Hematopoietic multipotent progenitor cell (in vitro differentiated cells): ENCODE measurements at regions not wholly inside any gene's neighbourhood (a gene's known extent, or its start where the extent isn't known, plus 50 kb on each side); places are given as distances from the start of the nearest gene placed in this dataset.
"Not testable (repeated sequence)": the region's sequence is repeated elsewhere in the genome, so short reads cannot be mapped to it uniquely, and the experiment has no call there.

ENCODE experiments used
- DNase-seq, 3 donors: peaks; one replicate each; pipeline ENCODE4 v3.0.0-alpha.2; 2011 to 2015; ENCODE audit warnings: low read depth in 2 of 3, low spot score in 2 of 3

- no peak for DNase-seq
Observed at GRCh38 chr4:66489783-66490452, 819.6 kb upstream of the EPHA5 start.

DNA sequence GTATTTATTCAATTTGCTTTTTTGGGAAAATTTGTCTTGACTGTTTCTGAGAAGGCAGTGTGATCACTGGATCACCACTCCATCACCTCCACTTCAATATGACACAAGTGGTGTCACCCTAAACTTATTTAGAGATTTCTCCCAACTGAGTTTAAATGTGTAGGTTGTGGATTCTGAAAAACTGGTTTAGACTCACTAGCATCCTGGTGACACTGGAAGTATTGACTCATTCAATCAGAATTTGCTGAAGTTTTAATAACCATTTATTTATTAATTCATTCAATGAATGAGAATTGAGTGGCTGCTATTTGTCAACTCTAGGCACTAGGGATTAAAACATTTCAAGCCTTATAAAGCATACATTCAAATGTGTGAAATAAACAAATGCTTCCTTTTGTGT is 819.1 kb upstream of the EPHA5 start:
- DNase-seq: no peak

DNA sequence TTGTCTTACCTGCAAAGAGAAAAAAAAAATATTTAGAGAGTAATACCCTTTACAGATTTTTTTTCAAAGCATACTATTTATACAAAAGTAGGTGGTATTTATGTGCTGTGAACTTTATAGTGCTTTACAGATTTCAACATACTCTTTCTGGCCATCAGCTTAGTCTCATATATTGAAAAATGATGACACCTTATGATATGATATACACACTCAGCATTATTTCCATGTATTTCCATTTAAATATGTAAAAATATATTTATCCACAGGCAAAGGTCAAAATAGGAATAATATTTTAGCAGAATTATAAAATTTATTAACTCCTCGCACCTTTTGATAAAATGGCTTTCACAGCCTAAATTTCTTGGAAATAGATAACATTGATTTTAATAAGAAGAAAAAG is 815.8 kb upstream of the EPHA5 start:
- DNase-seq: no peak

GRCh38 chr4:66482186-66482585 is 811.9 kb upstream of the EPHA5 start:
- no peak for DNase-seq

- DNase-seq: no peak
Observed at GRCh38 chr4:66475596-66475995, 805.3 kb upstream of the EPHA5 start.

DNA sequence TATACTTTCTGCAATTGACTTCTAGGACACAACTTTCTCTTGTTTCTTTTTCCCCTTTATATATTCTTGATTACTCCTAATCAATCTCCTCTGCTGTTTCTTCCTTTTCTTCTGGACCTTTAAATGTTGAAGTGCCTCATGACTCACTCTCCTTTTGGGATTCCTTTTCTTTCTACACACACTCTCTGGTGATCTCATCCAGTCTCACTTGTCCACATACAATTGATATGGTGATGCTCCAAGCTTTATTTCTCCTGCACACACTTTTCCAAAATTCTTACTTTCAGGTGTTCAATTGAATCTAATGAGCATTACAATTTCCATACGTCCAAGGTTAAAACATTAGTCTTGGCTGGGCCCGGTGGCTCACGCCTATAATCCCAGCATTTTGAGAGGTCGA is 794.8 kb upstream of the EPHA5 start:
- no peak for DNase-seq

- not testable (repeated sequence) for DNase-seq
Observed at GRCh38 chr4:66462890-66463289, 792.6 kb upstream of the EPHA5 start.

DNA sequence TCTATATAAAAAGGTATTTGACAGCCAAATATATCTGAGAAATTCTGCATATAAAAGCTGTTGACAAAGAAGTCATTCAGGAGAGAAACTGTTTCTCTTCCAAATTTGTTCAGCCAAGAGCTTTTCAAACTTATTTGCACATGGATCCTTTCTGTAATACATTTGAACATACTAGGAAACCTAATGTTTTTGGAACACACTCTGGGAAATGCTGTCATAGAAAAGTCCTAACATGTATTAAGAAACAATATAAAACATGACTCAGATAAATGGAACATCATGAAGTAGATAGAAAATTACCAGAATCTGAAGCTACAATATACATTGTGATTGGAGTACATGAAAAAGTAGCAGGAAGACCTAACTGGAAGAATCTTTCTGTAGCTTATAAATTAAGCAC is 781.5 kb upstream of the EPHA5 start:
- no peak for DNase-seq

GRCh38 chr4:66443008-66443407 is 772.7 kb upstream of the EPHA5 start:
- DNase-seq: no peak

DNA sequence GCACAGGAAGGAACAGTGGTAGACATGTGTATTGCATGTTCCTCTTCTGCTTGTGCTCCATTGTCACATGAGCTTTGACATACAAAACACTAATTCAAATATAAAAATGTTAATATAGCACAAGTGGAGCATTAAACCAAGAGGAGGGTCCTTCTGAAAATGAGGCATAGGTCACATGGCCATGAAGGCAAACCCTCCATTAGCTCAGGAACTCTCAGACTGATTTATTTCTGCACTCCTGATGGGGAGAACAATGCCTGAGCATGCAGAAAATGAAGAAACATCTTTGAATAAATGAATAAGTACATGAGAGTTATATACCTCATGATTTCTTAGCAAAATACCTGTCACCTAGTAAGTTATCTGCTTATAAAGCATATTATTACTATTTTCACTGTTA is 769.2 kb upstream of the EPHA5 start:
- no peak for DNase-seq

- DNase-seq: no peak
Observed at GRCh38 chr4:66433706-66434105, 763.4 kb upstream of the EPHA5 start.

DNA sequence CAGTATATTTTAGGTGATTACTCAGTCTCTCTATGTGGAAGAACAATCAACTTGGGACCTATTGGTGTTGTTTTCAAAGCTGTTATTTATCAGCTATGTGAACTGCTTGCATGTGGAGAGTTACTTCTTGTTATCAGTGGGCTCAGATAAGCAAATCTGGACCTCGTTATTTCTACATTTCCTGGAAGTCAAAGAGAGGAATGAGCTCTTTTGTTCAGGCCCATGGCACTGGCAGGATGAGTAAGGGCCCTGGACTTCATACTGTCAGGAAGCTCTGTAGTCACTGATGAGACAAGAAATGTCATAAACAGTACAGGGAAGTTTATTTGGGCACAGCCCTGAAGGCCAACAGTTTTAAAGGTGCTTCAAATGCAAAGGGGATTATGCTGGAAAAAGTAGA is 760.6 kb upstream of the EPHA5 start:
- DNase-seq: no peak

DNA sequence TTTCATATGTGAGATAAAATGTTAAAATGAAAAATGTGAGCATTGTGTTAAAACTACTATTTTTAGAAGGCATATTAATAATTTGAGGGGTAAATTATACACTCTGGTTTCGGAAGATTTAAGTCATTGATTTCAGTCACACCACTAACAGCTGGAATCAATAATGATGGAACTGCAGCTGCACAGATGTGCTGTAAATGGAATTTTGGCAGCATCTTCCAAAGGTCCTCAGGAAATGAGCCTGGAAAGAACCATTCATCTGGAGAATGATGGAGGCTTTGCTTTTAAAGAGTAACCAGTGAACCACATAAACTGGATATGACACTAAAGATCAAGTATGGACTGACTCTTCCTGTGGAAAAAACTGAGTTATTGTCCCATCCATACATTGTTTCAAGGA is 759.0 kb upstream of the EPHA5 start:
- DNase-seq: no peak

DNA sequence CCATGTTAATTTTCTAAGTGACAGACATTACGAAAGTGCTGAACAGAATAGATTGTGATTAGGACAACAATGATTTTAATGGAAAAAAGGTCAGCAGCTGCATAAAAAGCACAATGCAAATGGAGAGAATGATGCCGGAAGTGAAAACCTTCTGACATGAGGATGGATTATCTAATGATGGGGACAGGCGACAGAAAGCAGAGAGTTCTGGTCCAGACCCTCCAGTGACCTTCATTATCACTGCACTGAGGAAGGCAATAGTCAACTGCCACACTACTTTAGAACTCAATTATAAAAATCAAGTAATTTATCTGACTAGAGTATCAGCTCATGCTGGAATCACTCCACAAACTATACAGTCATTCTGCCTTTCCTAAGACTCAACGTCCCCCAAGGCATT is 746.1 kb upstream of the EPHA5 start:
- DNase-seq: no peak

- DNase-seq: no peak
Observed at GRCh38 chr4:66404141-66404540, 733.9 kb upstream of the EPHA5 start.

DNA sequence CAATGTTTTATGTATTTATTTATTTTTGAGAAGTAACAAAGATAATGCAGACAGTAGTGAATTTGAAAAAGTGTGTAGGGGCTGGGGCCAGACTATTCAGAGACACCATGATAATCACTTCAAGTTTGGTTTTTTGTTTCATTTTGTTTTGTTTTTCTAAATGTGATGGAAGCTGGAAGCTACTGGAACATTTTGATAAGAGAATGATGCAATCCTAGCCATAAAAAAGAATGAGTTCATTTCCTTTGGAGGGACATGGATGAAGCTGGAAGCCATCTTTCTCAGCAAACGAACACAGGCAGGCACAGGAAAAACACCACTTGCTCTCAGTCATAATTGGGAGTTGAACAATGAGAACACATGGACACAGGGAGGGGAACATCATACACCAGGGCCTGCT is 706.6 kb upstream of the EPHA5 start:
- DNase-seq: no peak

GRCh38 chr4:66376396-66376795 is 706.1 kb upstream of the EPHA5 start:
- no peak for DNase-seq

DNA sequence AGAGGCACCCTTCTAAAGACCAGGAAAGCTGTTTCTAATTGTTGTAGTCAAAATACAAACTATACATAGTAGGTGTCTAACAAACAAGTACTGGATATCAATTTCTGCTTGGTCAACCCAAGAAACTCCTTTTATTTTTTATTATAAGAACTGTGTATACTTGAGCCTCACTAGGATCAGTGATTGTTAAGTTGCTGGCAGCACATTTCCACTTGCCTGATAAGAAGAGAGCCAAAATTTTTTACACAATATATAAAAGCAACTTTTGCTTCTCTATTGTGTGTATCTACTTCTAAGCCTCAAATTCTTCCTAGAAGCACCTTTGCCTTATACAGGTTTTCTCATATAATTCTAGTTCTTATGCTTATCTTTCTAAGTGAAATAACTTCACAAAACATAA is 703.0 kb upstream of the EPHA5 start:
- DNase-seq: no peak

GRCh38 chr4:66372706-66373105 is 702.4 kb upstream of the EPHA5 start:
- DNase-seq: no peak

DNA sequence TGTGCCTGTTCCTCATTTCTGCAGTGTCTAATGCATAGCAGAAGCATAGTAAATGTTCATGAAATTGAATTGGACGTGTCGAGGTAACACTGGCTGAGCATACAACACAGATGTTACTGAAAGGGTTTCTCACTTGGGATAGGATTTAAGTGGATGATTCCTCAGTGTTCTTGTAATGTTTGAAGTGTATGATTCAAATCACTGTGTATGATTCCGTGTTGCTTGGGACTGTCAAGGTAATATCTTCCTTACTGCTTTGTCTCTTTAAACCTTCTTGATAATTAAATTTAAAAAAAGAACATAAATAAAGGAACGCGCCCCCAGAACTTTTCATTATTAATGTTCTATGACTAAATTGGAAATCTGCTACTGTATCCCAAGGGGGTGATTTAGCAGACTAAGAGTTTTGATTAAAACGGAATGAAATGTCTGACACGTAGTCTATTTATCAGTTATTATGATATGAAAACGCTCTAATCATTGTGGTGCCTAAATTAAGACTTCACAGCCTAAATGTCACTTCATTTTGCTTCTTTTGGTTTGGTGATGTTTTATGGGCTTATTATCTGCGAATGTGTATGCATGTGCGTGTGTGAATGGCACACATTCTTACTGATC is 696.9 kb upstream of the EPHA5 start:
- no peak for DNase-seq

DNA sequence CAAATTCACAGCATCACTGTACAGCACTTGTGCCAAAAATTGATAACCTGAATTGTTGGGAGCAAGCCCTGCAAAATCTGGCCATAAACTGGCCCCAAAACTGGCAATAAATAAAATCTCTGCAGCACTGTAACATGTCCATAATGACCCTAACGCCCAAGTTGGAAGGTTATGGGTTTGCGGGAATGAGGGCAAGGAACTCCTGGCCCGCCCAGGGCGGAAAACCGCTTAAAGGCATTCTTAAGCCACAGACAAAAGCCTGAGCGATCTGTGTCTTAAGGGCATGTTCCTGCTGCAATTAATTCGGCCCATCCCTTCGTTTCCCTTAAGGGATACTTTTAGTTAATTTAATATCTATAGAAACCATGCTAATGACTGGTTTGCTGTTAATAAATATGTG is 690.1 kb upstream of the EPHA5 start:
- not testable (repeated sequence) for DNase-seq

GRCh38 chr4:66357316-66357715 is 687.0 kb upstream of the EPHA5 start:
- DNase-seq: no peak

GRCh38 chr4:66355328-66355727 is 685.0 kb upstream of the EPHA5 start:
- no peak for DNase-seq
